GM12878 (cell line): ENCODE measurements at regions not wholly inside any gene's neighbourhood (a gene's known extent, or its start where the extent isn't known, plus 50 kb on each side); places are given as distances from the start of the nearest gene placed in this dataset.

ENCODE experiments used
- EP300 ChIP-seq, 2 experiments: fragments of 150-350 bp in 1 of 2; IDR thresholded peaks; 2 replicates each; pipeline ENCODE4 v1.6.1; 2011 to 2012; ENCODE audit warnings: low read depth in 2 of 2, low read length in 2 of 2, borderline replicate concordance in 1 of 2, improper control_type of control experiment in 1 of 2, inconsistent platforms in 1 of 2; ENCODE audit not compliant: control insufficient read depth in 1 of 2
- FOXM1 ChIP-seq: IDR thresholded peaks from 2 replicates; pipeline ENCODE4 v1.6.1; 2012; ENCODE audit warnings: low read depth, mild to moderate bottlenecking, inconsistent platforms, low read length, moderate library complexity
- POLR2A ChIP-seq: IDR thresholded peaks from 2 replicates; pipeline ENCODE4 v1.6.1; 2011; ENCODE audit warnings: low read depth, mild to moderate bottlenecking, low read length
- POLR2AphosphoS2 ChIP-seq: IDR thresholded peaks from 2 replicates; pipeline ENCODE4 v1.6.1; 2011; ENCODE audit warnings: low read depth, mild to moderate bottlenecking, low read length, improper control_type of control experiment, moderate library complexity
- TF ChIP-seq, protein P1 (sequence below): IDR thresholded peaks from 2 replicates; pipeline ENCODE4 v1.6.1; 2012; ENCODE audit warnings: mild to moderate bottlenecking, low read depth, low read length
- TF ChIP-seq, protein P2 (sequence below), 3 experiments: IDR thresholded peaks in 2 of 3; conservative IDR thresholded peaks in 1 of 3; 2 replicates each; pipeline ENCODE4 v1.5.1; 2011; ENCODE audit warnings: low read depth in 3 of 3, low read length in 3 of 3, mild to moderate bottlenecking in 3 of 3, control low read depth in 2 of 3, moderate library complexity in 2 of 3, inconsistent platforms in 1 of 3, mixed read lengths in 1 of 3; ENCODE audit not compliant: control insufficient read depth in 2 of 3, insufficient read depth in 1 of 3; ENCODE audit errors: extremely low read depth in 1 of 3
- TF ChIP-seq, protein P3 (sequence below): fragments of 450-650 bp; IDR thresholded peaks from 2 replicates; pipeline ENCODE4 v1.6.1; 2014; ENCODE audit warnings: mild to moderate bottlenecking

DNA sequence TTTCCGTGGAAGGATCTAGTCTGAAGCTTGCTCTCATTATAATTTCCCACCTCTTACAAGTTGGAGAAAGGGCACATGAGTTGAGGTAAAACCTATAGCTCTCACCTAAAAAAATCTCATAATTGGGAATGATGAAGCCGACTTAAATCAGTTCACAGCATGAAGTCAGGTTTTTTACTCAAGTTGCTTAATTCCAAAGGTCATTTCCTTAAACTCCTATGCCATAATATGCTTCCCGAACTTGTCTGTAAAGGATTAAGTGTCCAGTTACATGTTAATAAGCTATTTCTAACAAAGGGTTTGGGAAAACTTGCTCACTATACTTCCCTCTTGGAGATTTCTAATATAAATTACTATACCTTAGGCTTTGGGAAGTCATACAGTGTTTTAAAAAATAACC, 481.2 kb downstream of the NUP35 start:
- TF ChIP-seq EP300 (IDR thresholded peaks at IDR 0.05; ENCODE audit: borderline replicate concordance in 1 of 2, control insufficient read depth in 1 of 2, low read depth in 2 of 2, low read length in 2 of 2): no peak
- TF ChIP-seq, protein P1, sequence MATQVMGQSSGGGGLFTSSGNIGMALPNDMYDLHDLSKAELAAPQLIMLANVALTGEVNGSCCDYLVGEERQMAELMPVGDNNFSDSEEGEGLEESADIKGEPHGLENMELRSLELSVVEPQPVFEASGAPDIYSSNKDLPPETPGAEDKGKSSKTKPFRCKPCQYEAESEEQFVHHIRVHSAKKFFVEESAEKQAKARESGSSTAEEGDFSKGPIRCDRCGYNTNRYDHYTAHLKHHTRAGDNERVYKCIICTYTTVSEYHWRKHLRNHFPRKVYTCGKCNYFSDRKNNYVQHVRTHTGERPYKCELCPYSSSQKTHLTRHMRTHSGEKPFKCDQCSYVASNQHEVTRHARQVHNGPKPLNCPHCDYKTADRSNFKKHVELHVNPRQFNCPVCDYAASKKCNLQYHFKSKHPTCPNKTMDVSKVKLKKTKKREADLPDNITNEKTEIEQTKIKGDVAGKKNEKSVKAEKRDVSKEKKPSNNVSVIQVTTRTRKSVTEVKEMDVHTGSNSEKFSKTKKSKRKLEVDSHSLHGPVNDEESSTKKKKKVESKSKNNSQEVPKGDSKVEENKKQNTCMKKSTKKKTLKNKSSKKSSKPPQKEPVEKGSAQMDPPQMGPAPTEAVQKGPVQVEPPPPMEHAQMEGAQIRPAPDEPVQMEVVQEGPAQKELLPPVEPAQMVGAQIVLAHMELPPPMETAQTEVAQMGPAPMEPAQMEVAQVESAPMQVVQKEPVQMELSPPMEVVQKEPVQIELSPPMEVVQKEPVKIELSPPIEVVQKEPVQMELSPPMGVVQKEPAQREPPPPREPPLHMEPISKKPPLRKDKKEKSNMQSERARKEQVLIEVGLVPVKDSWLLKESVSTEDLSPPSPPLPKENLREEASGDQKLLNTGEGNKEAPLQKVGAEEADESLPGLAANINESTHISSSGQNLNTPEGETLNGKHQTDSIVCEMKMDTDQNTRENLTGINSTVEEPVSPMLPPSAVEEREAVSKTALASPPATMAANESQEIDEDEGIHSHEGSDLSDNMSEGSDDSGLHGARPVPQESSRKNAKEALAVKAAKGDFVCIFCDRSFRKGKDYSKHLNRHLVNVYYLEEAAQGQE: no peak
- TF ChIP-seq, protein P2, sequence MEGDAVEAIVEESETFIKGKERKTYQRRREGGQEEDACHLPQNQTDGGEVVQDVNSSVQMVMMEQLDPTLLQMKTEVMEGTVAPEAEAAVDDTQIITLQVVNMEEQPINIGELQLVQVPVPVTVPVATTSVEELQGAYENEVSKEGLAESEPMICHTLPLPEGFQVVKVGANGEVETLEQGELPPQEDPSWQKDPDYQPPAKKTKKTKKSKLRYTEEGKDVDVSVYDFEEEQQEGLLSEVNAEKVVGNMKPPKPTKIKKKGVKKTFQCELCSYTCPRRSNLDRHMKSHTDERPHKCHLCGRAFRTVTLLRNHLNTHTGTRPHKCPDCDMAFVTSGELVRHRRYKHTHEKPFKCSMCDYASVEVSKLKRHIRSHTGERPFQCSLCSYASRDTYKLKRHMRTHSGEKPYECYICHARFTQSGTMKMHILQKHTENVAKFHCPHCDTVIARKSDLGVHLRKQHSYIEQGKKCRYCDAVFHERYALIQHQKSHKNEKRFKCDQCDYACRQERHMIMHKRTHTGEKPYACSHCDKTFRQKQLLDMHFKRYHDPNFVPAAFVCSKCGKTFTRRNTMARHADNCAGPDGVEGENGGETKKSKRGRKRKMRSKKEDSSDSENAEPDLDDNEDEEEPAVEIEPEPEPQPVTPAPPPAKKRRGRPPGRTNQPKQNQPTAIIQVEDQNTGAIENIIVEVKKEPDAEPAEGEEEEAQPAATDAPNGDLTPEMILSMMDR (IDR thresholded peaks at IDR 0.05 in 2 of 3, conservative IDR thresholded peaks at IDR 0.05 in 1 of 3; ENCODE audit: control insufficient read depth in 2 of 3, extremely low read depth in 1 of 3, insufficient read depth in 1 of 3, low read depth in 3 of 3, low read length in 3 of 3): no peak
- TF ChIP-seq, protein P3, sequence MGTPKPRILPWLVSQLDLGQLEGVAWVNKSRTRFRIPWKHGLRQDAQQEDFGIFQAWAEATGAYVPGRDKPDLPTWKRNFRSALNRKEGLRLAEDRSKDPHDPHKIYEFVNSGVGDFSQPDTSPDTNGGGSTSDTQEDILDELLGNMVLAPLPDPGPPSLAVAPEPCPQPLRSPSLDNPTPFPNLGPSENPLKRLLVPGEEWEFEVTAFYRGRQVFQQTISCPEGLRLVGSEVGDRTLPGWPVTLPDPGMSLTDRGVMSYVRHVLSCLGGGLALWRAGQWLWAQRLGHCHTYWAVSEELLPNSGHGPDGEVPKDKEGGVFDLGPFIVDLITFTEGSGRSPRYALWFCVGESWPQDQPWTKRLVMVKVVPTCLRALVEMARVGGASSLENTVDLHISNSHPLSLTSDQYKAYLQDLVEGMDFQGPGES: no peak
- no peak for TF ChIP-seq FOXM1
- no peak for TF ChIP-seq POLR2A
- no peak for TF ChIP-seq POLR2AphosphoS2
